CD14-positive monocyte (primary cell): ENCODE measurements at regions not wholly inside any gene's neighbourhood (a gene's known extent, or its start where the extent isn't known, plus 50 kb on each side); places are given as distances from the start of the nearest gene placed in this dataset.
A peak's percentile ranks its signal among the peaks of the same experiment; 100 is the strongest.

Source experiments
- DNase-seq, 3 donors: peaks; one replicate each; pipeline ENCODE4 v3.0.0-alpha.2; 2011 to 2022
- H2AFZ ChIP-seq: 2 replicates; pipeline ENCODE4 v1.6.0; 2012; ENCODE audit warnings: mild to moderate bottlenecking, low read depth, low read length, inconsistent platforms; ENCODE audit not compliant: insufficient read depth, poor library complexity, severe bottlenecking
- H3K27ac ChIP-seq, 2 donors: 1 replicate in 1 of 2; 2 replicates in 1 of 2; pipeline ENCODE4 v1.5.1; 2012 to 2013; ENCODE audit warnings: low read length in 2 of 2, control low read depth in 1 of 2, inconsistent platforms in 1 of 2, low read depth in 1 of 2, mild to moderate bottlenecking in 1 of 2
- H3K27me3 ChIP-seq, 2 donors: one replicate each; pipeline versions ENCODE4 v1.6.0 to v1.6.1; 2011 to 2013; ENCODE audit warnings: low read length in 2 of 2; ENCODE audit not compliant: control insufficient read depth in 2 of 2, insufficient read depth in 2 of 2
- H3K36me3 ChIP-seq, 2 donors: replicated peaks in 1 of 2; 1 replicate in 1 of 2; 2 replicates in 1 of 2; pipeline versions ENCODE4 v1.5.1 to v1.6.1; 2012 to 2013; ENCODE audit warnings: low read length in 2 of 2, control low read depth in 1 of 2, inconsistent platforms in 1 of 2, mild to moderate bottlenecking in 1 of 2; ENCODE audit not compliant: insufficient read depth in 2 of 2, control insufficient read depth in 1 of 2
- H3K4me1 ChIP-seq, 2 donors: 1 replicate in 1 of 2; 2 replicates in 1 of 2; pipeline versions ENCODE4 v1.5.1 to v1.6.1; 2012 to 2013; ENCODE audit warnings: low read length in 2 of 2, control low read depth in 1 of 2, inconsistent platforms in 1 of 2, mild to moderate bottlenecking in 1 of 2, moderate library complexity in 1 of 2; ENCODE audit not compliant: insufficient read depth in 2 of 2, control insufficient read depth in 1 of 2
- H3K4me2 ChIP-seq: replicated peaks from 2 replicates; pipeline ENCODE3; 2012; ENCODE audit warnings: low read length, moderate library complexity, mild to moderate bottlenecking; ENCODE audit not compliant: poor library complexity, severe bottlenecking; ENCODE audit errors: extremely low read depth
- H3K4me3 ChIP-seq, 3 experiments: fragments of 200-600 bp in 1 of 3; sonication (generic) in 1 of 3; replicated peaks in 1 of 3; 1 replicate in 2 of 3; 2 replicates in 1 of 3; pipeline ENCODE4 v1.5.1; 2011 to 2013; ENCODE audit warnings: low read length in 3 of 3, mild to moderate bottlenecking in 3 of 3, control low read depth in 2 of 3, low read depth in 2 of 3, inconsistent platforms in 1 of 3, moderate library complexity in 1 of 3
- H3K79me2 ChIP-seq: 2 replicates; pipeline ENCODE4 v1.6.0; 2012; ENCODE audit warnings: mild to moderate bottlenecking, control low read depth, inconsistent platforms, low read length, moderate library complexity; ENCODE audit not compliant: insufficient read depth
- H3K9ac ChIP-seq: 2 replicates; pipeline ENCODE4 v1.6.0; 2017; ENCODE audit warnings: low read length, mild to moderate bottlenecking; ENCODE audit not compliant: insufficient read depth, poor library complexity, severe bottlenecking
- H3K9me3 ChIP-seq, 2 donors: replicated peaks in 1 of 2; 1 replicate in 1 of 2; 2 replicates in 1 of 2; pipeline versions ENCODE4 v1.5.1 to v1.6.1; 2012 to 2013; ENCODE audit warnings: low read length in 2 of 2, control low read depth in 1 of 2; ENCODE audit not compliant: control insufficient read depth in 1 of 2, insufficient read depth in 1 of 2
- H4K20me1 ChIP-seq: 2 replicates; pipeline ENCODE4 v1.6.0; 2012; ENCODE audit warnings: mild to moderate bottlenecking, low read length, control low read depth, moderate library complexity; ENCODE audit not compliant: insufficient read depth
- H3K27ac Mint-ChIP-seq, 7 donors: one replicate each; pipeline ENCODE4 v1.8.0; 2020; ENCODE audit warnings: mild to moderate bottlenecking in 7 of 7, mixed read lengths in 7 of 7, moderate library complexity in 6 of 7, inconsistent platforms in 2 of 7
- H3K27me3 Mint-ChIP-seq, 3 donors: one replicate each; pipeline ENCODE4 v1.8.0; 2021 to 2022; ENCODE audit warnings: low read depth in 3 of 3, mild to moderate bottlenecking in 3 of 3, mixed read lengths in 3 of 3, moderate library complexity in 3 of 3, inconsistent platforms in 1 of 3
- H3K36me3 Mint-ChIP-seq, 2 donors: one replicate each; pipeline ENCODE4 v1.8.0; 2020; ENCODE audit warnings: mixed read lengths in 2 of 2, inconsistent platforms in 1 of 2, mild to moderate bottlenecking in 1 of 2
- H3K4me1 Mint-ChIP-seq: one replicate; pipeline ENCODE4 v1.8.0; 2020; ENCODE audit warnings: mild to moderate bottlenecking, mixed read lengths
- H3K4me3 Mint-ChIP-seq, 2 donors: one replicate each; pipeline ENCODE4 v1.8.0; 2020; ENCODE audit warnings: mild to moderate bottlenecking in 2 of 2, mixed read lengths in 2 of 2, moderate library complexity in 1 of 2
- H3K9me3 Mint-ChIP-seq, 7 donors: one replicate each; pipeline ENCODE4 v1.8.0; 2020 to 2022; ENCODE audit warnings: mixed read lengths in 7 of 7, mild to moderate bottlenecking in 6 of 7, moderate library complexity in 6 of 7, inconsistent platforms in 2 of 7
- CTCF ChIP-seq: fragments of 200-600 bp; IDR thresholded peaks from one replicate; pipeline ENCODE4 v1.8.0; 2022; ENCODE audit warnings: antibody characterized with exemption, mild to moderate bottlenecking
- WGBS: methylation state at CpG from one replicate; pipeline ENCODE4 v1.1.5; 2013; ENCODE audit warnings: missing lambda C conversion rate; ENCODE audit not compliant: insufficient coverage; 5-methylcytosine and 5-hydroxymethylcytosine counted together
- intact Hi-C, 2 donors: fragments of 100-400 bp; cut with micrococcal nuclease; formaldehyde crosslinking; loops; one replicate each; pipeline versions ENCODE4 v1.15.0 to v1.15.1; 2023

- no peaks in the 10 kb centered on the region for H3K4me1 ChIP-seq
- no peak overlapping the region for H3K9ac ChIP-seq
- Mint-ChIP-seq H3K27ac (no peak overlapping the region), H3K36me3 (no peaks in the 10 kb centered on the region), H3K9me3 (no peaks in the 10 kb centered on the region), H3K4me3 (no peak overlapping the region), H3K4me1 (no peaks in the 10 kb centered on the region), H3K27me3 (peaks cover 0 to 4% (median 0%) of the 10 kb centered on the region in 3 donors)
- H3K4me2 ChIP-seq = no peak overlapping the region
- H3K27me3 ChIP-seq = no peaks in the 10 kb centered on the region
- TF ChIP-seq CTCF = peak; percentile 13
- H3K27ac ChIP-seq = no peak overlapping the region
- no peaks in the 10 kb centered on the region for H4K20me1 ChIP-seq
- DNase-seq = no peak
- H3K4me3 ChIP-seq = no peak overlapping the region
- H3K9me3 ChIP-seq = no peaks in the 10 kb centered on the region
- WGBS = 0% methylated on average over 1 of the region's 3 CpGs
- no peaks in the 10 kb centered on the region for H3K79me2 ChIP-seq
- intact Hi-C loops = no loop called here
- no peaks in the 10 kb centered on the region for H3K36me3 ChIP-seq
- H2AFZ ChIP-seq = no peak overlapping the region
These were observed 770.6 kb downstream of the FAM181B start for GRCh38 chr11:81963018-81963417.

GRCh38 chr11:81960443-81960842 is 773.2 kb downstream of the FAM181B start:
- Mint-ChIP-seq H3K27me3 (peaks cover 0 to 4% (median 0%) of the 10 kb centered on the region in 3 donors), H3K9me3 (peaks cover 0 to 6% (median 2%) of the 10 kb centered on the region in 7 donors), H3K36me3 (no peaks in the 10 kb centered on the region), H3K4me3 (no peak overlapping the region), H3K27ac (no peak overlapping the region), H3K4me1 (no peaks in the 10 kb centered on the region)
- H3K9me3 ChIP-seq = no peaks in the 10 kb centered on the region
- H3K79me2 ChIP-seq = no peaks in the 10 kb centered on the region
- H3K27ac ChIP-seq = no peak overlapping the region
- no peak for TF ChIP-seq CTCF
- H2AFZ ChIP-seq = no peak overlapping the region
- H3K4me1 ChIP-seq = no peaks in the 10 kb centered on the region
- no peak overlapping the region for H3K4me3 ChIP-seq
- no peak for DNase-seq
- H3K36me3 ChIP-seq = no peaks in the 10 kb centered on the region
- H4K20me1 ChIP-seq = no peaks in the 10 kb centered on the region
- no CpG with 5 or more reads among the region's 3 CpGs for WGBS
- H3K9ac ChIP-seq = no peak overlapping the region
- H3K27me3 ChIP-seq = no peaks in the 10 kb centered on the region
- no peak overlapping the region for H3K4me2 ChIP-seq
- intact Hi-C loops = no loop called here
